Neural cell (in vitro differentiated cells): ENCODE measurements at regions not wholly inside any gene's neighbourhood (a gene's known extent, or its start where the extent isn't known, plus 50 kb on each side); places are given as distances from the start of the nearest gene placed in this dataset.

Experiments used
- CTCF ChIP-seq: fragments of 450-650 bp; IDR thresholded peaks from 2 replicates; pipeline ENCODE4 v1.5.1; 2014; ENCODE audit warnings: antibody characterized with exemption, mild to moderate bottlenecking, moderate library complexity; ENCODE audit not compliant: poor library complexity, severe bottlenecking
- EP300 ChIP-seq: fragments of 450-650 bp; conservative IDR thresholded peaks from 2 replicates; pipeline ENCODE4 v1.6.1; 2014; ENCODE audit warnings: antibody characterized with exemption, mild to moderate bottlenecking, moderate library complexity; ENCODE audit not compliant: poor library complexity, severe bottlenecking
- EZH2 ChIP-seq: fragments of 200-600, 300-800 bp; shearing (Covaris generic), sonication (generic); IDR thresholded peaks from 2 replicates; pipeline ENCODE4 v1.6.1; 2014; ENCODE audit warnings: antibody characterized with exemption, low read length, borderline replicate concordance, mild to moderate bottlenecking; ENCODE audit not compliant: insufficient read depth, poor library complexity, severe bottlenecking
- MXI1 ChIP-seq: fragments of 450-650 bp; conservative IDR thresholded peaks from 2 replicates; pipeline ENCODE4 v1.6.1; 2014; ENCODE audit warnings: antibody characterized with exemption, mild to moderate bottlenecking; ENCODE audit not compliant: poor library complexity, severe bottlenecking
- POLR2AphosphoS5 ChIP-seq: IDR thresholded peaks from 2 replicates; pipeline ENCODE4 v1.6.1; 2012
- RAD21 ChIP-seq: fragments of 450-650 bp; conservative IDR thresholded peaks from 2 replicates; pipeline ENCODE4 v1.6.1; 2014; ENCODE audit warnings: antibody characterized with exemption, mild to moderate bottlenecking, moderate library complexity
- REST ChIP-seq: IDR thresholded peaks from 2 replicates; pipeline ENCODE4 v1.6.1; 2012; ENCODE audit warnings: borderline replicate concordance
- TAF1 ChIP-seq: IDR thresholded peaks from 2 replicates; pipeline ENCODE4 v1.6.1; 2012; ENCODE audit warnings: low read depth

GRCh38 chr12:58206876-58207275 lies 265.5 kb downstream of the ATP23 start:
- no peak for TF ChIP-seq CTCF
- TF ChIP-seq TAF1: no peak
- TF ChIP-seq EP300: no peak
- TF ChIP-seq REST: no peak
- no peak for TF ChIP-seq POLR2AphosphoS5
- TF ChIP-seq EZH2: no peak
- no peak for TF ChIP-seq RAD21
- TF ChIP-seq MXI1: no peak
